NB4 (cell line): ENCODE measurements at regions not wholly inside any gene's neighbourhood (a gene's known extent, or its start where the extent isn't known, plus 50 kb on each side); places are given as distances from the start of the nearest gene placed in this dataset.

Source experiments
- DNase-seq: peaks from one replicate; pipeline ENCODE4 v3.0.0; 2010; ENCODE audit warnings: low read depth
- H3K4me3 ChIP-seq: one replicate; pipeline ENCODE4 v1.5.1; 2011; ENCODE audit warnings: mild to moderate bottlenecking, low read depth, low read length, moderate library complexity
- MYC ChIP-seq: IDR thresholded peaks from 2 replicates; pipeline ENCODE4 v1.6.1; 2011; ENCODE audit warnings: low read depth, low read length
- POLR2A ChIP-seq: IDR thresholded peaks from 2 replicates; pipeline ENCODE4 v1.6.1; 2011; ENCODE audit warnings: mild to moderate bottlenecking; ENCODE audit not compliant: insufficient read length; ENCODE audit errors: extremely low read depth
- TF ChIP-seq, protein P1 (sequence below): IDR thresholded peaks from one replicate; pipeline ENCODE4 v1.5.1; 2012; ENCODE audit warnings: low read depth, low read length
- TF ChIP-seq, protein P2 (sequence below): IDR thresholded peaks from 2 replicates; pipeline ENCODE4 v1.6.1; 2011; ENCODE audit warnings: low read depth, low read length

DNA sequence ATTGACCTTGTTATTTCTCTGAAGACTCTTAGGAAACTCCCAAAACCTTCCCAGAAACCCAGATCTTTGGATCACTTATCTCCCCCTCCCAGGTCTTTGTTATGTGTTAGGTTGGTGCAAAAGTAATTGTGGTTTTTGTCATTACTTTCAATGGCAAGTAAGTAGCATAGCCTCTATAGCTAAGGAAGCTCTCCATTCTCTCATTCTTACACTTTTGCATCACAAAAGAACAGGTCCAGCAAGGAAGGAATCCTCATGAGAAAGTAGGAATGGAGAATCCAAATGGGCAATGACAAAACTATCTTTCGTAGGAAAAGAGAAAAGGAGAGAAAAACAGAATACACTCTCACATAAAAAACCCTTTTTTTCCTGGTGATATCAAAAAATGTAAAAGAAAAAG is 81.3 kb upstream of the ELAVL2 start:
- no peak overlapping the region for H3K4me3 ChIP-seq
- DNase-seq, result no peak
- TF ChIP-seq, protein P1, sequence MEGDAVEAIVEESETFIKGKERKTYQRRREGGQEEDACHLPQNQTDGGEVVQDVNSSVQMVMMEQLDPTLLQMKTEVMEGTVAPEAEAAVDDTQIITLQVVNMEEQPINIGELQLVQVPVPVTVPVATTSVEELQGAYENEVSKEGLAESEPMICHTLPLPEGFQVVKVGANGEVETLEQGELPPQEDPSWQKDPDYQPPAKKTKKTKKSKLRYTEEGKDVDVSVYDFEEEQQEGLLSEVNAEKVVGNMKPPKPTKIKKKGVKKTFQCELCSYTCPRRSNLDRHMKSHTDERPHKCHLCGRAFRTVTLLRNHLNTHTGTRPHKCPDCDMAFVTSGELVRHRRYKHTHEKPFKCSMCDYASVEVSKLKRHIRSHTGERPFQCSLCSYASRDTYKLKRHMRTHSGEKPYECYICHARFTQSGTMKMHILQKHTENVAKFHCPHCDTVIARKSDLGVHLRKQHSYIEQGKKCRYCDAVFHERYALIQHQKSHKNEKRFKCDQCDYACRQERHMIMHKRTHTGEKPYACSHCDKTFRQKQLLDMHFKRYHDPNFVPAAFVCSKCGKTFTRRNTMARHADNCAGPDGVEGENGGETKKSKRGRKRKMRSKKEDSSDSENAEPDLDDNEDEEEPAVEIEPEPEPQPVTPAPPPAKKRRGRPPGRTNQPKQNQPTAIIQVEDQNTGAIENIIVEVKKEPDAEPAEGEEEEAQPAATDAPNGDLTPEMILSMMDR, result no peak
- TF ChIP-seq, protein P2, sequence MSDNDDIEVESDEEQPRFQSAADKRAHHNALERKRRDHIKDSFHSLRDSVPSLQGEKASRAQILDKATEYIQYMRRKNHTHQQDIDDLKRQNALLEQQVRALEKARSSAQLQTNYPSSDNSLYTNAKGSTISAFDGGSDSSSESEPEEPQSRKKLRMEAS, result no peak
- TF ChIP-seq POLR2A, result no peak
- no peak for TF ChIP-seq MYC

DNA sequence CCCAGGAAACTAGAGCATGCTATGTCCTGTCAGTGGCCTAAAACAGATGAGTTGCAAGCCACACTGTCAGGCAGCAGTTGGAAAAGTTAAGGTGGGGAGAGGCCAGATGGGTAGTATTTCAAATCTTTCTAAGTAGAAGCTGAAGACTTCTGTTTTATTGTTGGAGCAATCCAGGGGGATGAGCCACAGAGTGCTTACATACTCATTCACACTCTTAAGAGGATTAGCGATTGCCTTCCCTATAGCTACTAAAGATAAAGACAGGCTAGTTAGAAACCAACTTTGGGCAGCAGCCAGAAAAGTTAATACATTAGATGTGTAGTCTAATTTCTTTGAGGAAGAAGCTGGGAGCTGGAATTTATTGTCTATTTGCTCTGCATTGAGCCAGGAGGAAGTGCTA is 61.7 kb upstream of the ELAVL2 start:
- TF ChIP-seq, protein P1, result no peak
- TF ChIP-seq, protein P2, result no peak
- TF ChIP-seq POLR2A, result no peak
- no peak for TF ChIP-seq MYC
- no peak overlapping the region for H3K4me3 ChIP-seq
- DNase-seq, result no peak
